PC-3 (cell line): ENCODE measurements at regions not wholly inside any gene's neighbourhood (a gene's known extent, or its start where the extent isn't known, plus 50 kb on each side); places are given as distances from the start of the nearest gene placed in this dataset.

Experiments
- ATAC-seq: fragments of 200-7000 bp; cut with Tn5 transposase; 2 replicates; pipeline ENCODE4 v1.9.1; 2020; ENCODE audit warnings: mild to moderate bottlenecking, moderate library complexity
- BruUV-seq: library from RNA; stranded (reverse); fragments of 400-500 nt; replicated peaks from 2 replicates; lab custom pipeline; 2021; lab: Mats Ljungman, UMichigan
- CTCF ChIA-PET: fragments of 300-600 bp; sonication (Branson Sonifier 250); formaldehyde crosslinking; loops from one replicate; lab custom pipeline; 2022; ENCODE audit warnings: antibody characterized with exemption; lab: Charles Lee
- POLR2A ChIA-PET: fragments of 300-600 bp; sonication (Branson Sonifier 250); formaldehyde crosslinking; loops from one replicate; lab custom pipeline; 2022; ENCODE audit warnings: antibody characterized with exemption; ENCODE audit not compliant: unreplicated experiment; lab: Charles Lee
- DNase-seq: peaks from one replicate; pipeline ENCODE4 v3.0.0-alpha.2; 2015
- H2AFZ ChIP-seq: fragments of 300-600 bp; sonication (generic); 2 replicates; pipeline ENCODE4 v1.6.0; 2016; ENCODE audit warnings: antibody characterized with exemption, low read length
- H3F3A ChIP-seq: fragments of 300-600 bp; sonication (generic); one replicate; pipeline ENCODE4 v1.6.0; 2017; ENCODE audit warnings: antibody characterized with exemption, low read length, control low read depth, mild to moderate bottlenecking; ENCODE audit not compliant: unreplicated experiment
- H3K27ac ChIP-seq: fragments of 300-600 bp; sonication (generic); 2 replicates; pipeline ENCODE4 v1.5.1; 2016; ENCODE audit warnings: mild to moderate bottlenecking, low read length
- H3K27me3 ChIP-seq: fragments of 300-600 bp; sonication (generic); 2 replicates; pipeline ENCODE4 v1.6.1; 2016; ENCODE audit warnings: low read length, mixed read lengths
- H3K36me3 ChIP-seq: fragments of 300-600 bp; sonication (generic); 2 replicates; pipeline ENCODE4 v1.6.1; 2016; ENCODE audit warnings: low read depth, mixed run types, low read length, mixed read lengths
- H3K4me1 ChIP-seq: fragments of 300-600 bp; sonication (generic); 2 replicates; pipeline ENCODE4 v1.5.1; 2016; ENCODE audit warnings: low read length; ENCODE audit not compliant: insufficient read depth
- H3K4me2 ChIP-seq: fragments of 300-600 bp; sonication (generic); 2 replicates; pipeline ENCODE4 v1.6.0; 2016; ENCODE audit warnings: low read length
- H3K4me3 ChIP-seq: fragments of 300-600 bp; sonication (generic); 2 replicates; pipeline ENCODE4 v1.5.1; 2016; ENCODE audit warnings: mild to moderate bottlenecking, low read length, mixed read lengths
- H3K79me2 ChIP-seq: fragments of 300-600 bp; sonication (generic); 2 replicates; pipeline ENCODE4 v1.6.1; 2017; ENCODE audit warnings: low read length, mixed read lengths
- H3K9ac ChIP-seq: fragments of 300-600 bp; sonication (generic); 2 replicates; pipeline ENCODE4 v1.6.0; 2016; ENCODE audit warnings: mild to moderate bottlenecking, low read length
- H3K9me2 ChIP-seq: fragments of 300-600 bp; sonication (generic); replicated peaks from 2 replicates; pipeline ENCODE4 v1.6.1; 2016; ENCODE audit warnings: mixed run types, low read length, mixed read lengths
- H3K9me3 ChIP-seq: fragments of 300-600 bp; sonication (generic); 2 replicates; pipeline ENCODE4 v1.6.1; 2016; ENCODE audit warnings: low read length, mixed read lengths
- H4K20me1 ChIP-seq: fragments of 300-600 bp; sonication (generic); 2 replicates; pipeline ENCODE4 v1.6.1; 2016; ENCODE audit warnings: low read length, mixed read lengths
- EZH2 ChIP-seq: fragments of 300-600 bp; sonication (generic); IDR thresholded peaks from one replicate; pipeline ENCODE4 v1.6.1; 2017; ENCODE audit warnings: antibody characterized with exemption, mild to moderate bottlenecking, low read length; ENCODE audit not compliant: unreplicated experiment
- EZH2phosphoT487 ChIP-seq: fragments of 300-600 bp; sonication (generic); IDR thresholded peaks from 2 replicates; pipeline ENCODE4 v1.6.1; 2018; ENCODE audit warnings: mild to moderate bottlenecking, antibody characterized with exemption, low read length, borderline replicate concordance
- intact Hi-C: fragments of 100-400 bp; cut with micrococcal nuclease; formaldehyde crosslinking; loops from 2 replicates; pipeline ENCODE4 v1.9.0; 2023
- TF ChIP-seq, protein P1 (sequence below): fragments of 300-600 bp; sonication (generic); conservative IDR thresholded peaks from 2 replicates; pipeline ENCODE4 v1.5.1; 2017; ENCODE audit warnings: antibody characterized with exemption, low read depth, mild to moderate bottlenecking, low read length

DNA sequence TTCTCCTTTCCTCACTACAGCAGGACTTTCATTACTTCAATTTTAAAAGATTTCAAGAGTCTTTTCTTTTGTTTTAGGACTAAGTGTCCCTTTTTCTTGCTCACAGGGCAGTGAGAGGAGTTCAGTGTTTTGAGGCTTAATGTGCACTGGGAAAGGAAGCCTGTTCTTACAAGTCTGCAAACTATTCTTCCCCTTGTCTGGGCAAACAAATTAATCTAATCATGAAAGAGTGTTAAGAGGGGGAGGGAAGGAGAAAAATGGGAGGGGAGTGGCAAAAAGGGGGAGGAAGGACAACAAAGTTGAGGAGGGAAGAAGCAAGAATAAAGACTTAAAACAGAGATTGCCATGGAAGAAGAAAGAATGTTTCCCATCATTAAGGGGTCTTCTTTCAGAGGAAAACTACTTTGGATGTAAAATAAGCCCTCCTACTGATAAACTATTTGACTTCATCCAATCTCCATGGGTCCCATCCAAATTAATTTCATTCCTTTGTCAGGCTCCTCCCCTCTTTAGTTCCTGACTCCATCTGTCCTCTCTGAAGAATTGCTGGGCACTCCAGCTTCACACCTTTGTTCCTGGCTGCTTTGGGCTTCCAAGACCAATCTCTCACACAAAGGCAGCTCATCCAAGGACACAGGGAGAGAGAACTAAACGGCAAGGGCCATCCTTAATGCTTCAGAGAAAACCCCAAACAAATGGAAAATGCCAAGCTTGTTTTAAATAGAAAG, 244.5 kb downstream of the TPBG start:
- H2AFZ ChIP-seq = no peak overlapping the region
- intact Hi-C loops = no loop called here
- H3K9me2 ChIP-seq = no peaks in the 10 kb centered on the region
- H3K9ac ChIP-seq = no peak overlapping the region
- ChIA-PET POLR2A (no interaction called here), CTCF (no interaction called here)
- H4K20me1 ChIP-seq = no peaks in the 10 kb centered on the region
- H3K4me3 ChIP-seq = no peak overlapping the region
- no peaks in the 10 kb centered on the region for H3K36me3 ChIP-seq
- no TSS peak for BruUV-seq
- no peaks in the 10 kb centered on the region for H3K9me3 ChIP-seq
- no peak for DNase-seq
- no peaks in the 10 kb centered on the region; the same call in 1 of the 2 replicates for H3K4me1 ChIP-seq
- no peaks in the 10 kb centered on the region for H3F3A ChIP-seq
- no peaks in the 10 kb centered on the region for H3K79me2 ChIP-seq
- no peaks in the 10 kb centered on the region for H3K27me3 ChIP-seq
- TF ChIP-seq, protein P1, sequence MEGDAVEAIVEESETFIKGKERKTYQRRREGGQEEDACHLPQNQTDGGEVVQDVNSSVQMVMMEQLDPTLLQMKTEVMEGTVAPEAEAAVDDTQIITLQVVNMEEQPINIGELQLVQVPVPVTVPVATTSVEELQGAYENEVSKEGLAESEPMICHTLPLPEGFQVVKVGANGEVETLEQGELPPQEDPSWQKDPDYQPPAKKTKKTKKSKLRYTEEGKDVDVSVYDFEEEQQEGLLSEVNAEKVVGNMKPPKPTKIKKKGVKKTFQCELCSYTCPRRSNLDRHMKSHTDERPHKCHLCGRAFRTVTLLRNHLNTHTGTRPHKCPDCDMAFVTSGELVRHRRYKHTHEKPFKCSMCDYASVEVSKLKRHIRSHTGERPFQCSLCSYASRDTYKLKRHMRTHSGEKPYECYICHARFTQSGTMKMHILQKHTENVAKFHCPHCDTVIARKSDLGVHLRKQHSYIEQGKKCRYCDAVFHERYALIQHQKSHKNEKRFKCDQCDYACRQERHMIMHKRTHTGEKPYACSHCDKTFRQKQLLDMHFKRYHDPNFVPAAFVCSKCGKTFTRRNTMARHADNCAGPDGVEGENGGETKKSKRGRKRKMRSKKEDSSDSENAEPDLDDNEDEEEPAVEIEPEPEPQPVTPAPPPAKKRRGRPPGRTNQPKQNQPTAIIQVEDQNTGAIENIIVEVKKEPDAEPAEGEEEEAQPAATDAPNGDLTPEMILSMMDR = no peak
- no peak for TF ChIP-seq EZH2phosphoT487
- TF ChIP-seq EZH2 = no peak
- no peak overlapping the region for H3K27ac ChIP-seq
- ATAC-seq = no peak
- H3K4me2 ChIP-seq = no peak overlapping the region

DNA sequence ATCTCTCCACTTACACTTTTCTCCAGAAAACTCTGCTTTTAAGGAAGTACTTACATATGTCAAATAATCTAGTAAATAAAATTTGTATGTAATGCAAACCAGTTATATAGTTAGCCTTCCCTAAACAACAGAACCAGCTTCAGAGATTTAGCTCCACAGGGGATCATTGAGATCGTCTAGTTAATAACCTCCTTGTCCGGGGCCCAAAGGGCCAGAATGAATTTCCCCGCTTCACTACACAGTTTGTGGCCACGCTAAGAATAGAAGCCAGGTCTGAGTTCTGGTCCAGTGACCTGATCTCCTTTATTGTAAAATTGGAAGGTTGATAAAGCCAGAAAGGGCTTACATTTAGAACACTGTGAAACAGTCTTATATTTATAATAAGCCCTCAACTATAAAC, 245.2 kb downstream of the TPBG start:
- POLR2A ChIA-PET = no interaction called here
- Histone ChIP-seq H3K4me1 (no peaks in the 10 kb centered on the region; the same call in 1 of the 2 replicates), H3K79me2 (no peaks in the 10 kb centered on the region), H2AFZ (no peak overlapping the region), H4K20me1 (no peaks in the 10 kb centered on the region), H3K36me3 (no peaks in the 10 kb centered on the region), H3K4me3 (no peak overlapping the region), H3K9ac (no peak overlapping the region), H3K27ac (no peak overlapping the region), H3F3A (no peaks in the 10 kb centered on the region), H3K27me3 (no peaks in the 10 kb centered on the region), H3K9me2 (no peaks in the 10 kb centered on the region), H3K4me2 (no peak overlapping the region), H3K9me3 (no peaks in the 10 kb centered on the region)
- intact Hi-C loops = no loop called here
- TF ChIP-seq, protein P1 = no peak
- TF ChIP-seq EZH2 (no peak), EZH2phosphoT487 (no peak)
- ATAC-seq (no peak), DNase-seq (no peak)
- no TSS peak for BruUV-seq
- CTCF ChIA-PET = no interaction called here

DNA sequence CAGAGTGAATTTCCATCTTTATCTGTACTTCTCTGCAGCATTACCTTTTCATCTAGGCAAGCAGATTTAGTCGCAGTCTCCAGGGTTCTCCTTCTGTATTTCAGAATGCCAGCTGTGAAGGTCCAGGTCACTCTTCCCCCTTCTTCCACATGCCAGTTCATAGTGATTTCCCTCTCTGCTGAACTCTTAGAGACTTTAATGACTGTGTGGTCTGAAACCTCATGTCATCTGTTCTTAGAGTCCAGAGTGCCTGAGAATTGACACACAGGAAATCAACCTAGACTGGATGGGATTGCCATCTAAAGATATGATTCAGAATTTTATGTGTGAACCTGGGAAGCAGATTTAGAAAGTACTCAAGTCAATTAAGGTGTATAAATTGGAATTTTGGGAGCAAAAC, 248.1 kb downstream of the TPBG start:
- intact Hi-C loops = no loop called here
- H4K20me1 ChIP-seq = no peaks in the 10 kb centered on the region
- ATAC-seq = peak; percentile 48; the same call in 1 of the 2 replicates
- H3K9me2 ChIP-seq = no peaks in the 10 kb centered on the region
- DNase-seq = no peak
- BruUV-seq = no TSS peak
- no peaks in the 10 kb centered on the region; the same call in 1 of the 2 replicates for H3K4me1 ChIP-seq
- TF ChIP-seq EZH2phosphoT487 = no peak
- H2AFZ ChIP-seq = no peak overlapping the region
- no peaks in the 10 kb centered on the region for H3K9me3 ChIP-seq
- POLR2A ChIA-PET = no interaction called here
- H3K27ac ChIP-seq = no peak overlapping the region
- no peaks in the 10 kb centered on the region for H3K79me2 ChIP-seq
- H3K4me2 ChIP-seq = no peak overlapping the region
- H3F3A ChIP-seq = no peaks in the 10 kb centered on the region
- CTCF ChIA-PET = interaction anchor here (0.6 kb wide), 1 partner anchor 69 kb away, joined by 7 read pairs; no protein-coding TSS in a partner anchor
- H3K36me3 ChIP-seq = no peaks in the 10 kb centered on the region
- no peaks in the 10 kb centered on the region for H3K27me3 ChIP-seq
- no peak overlapping the region for H3K9ac ChIP-seq
- no peak overlapping the region for H3K4me3 ChIP-seq
